Loucy (cell line): ENCODE measurements at regions not wholly inside any gene's neighbourhood (a gene's known extent, or its start where the extent isn't known, plus 50 kb on each side); places are given as distances from the start of the nearest gene placed in this dataset.

ENCODE experiments used
- H2AFZ ChIP-seq: fragments of 200-600 bp; sonication (generic); 2 replicates; pipeline ENCODE4 v1.6.0; 2016; ENCODE audit warnings: antibody characterized with exemption, mild to moderate bottlenecking, low read length, moderate library complexity
- H3F3A ChIP-seq: fragments of 200-600 bp; 2 replicates; pipeline ENCODE4 v1.6.0; 2016; ENCODE audit warnings: antibody characterized with exemption, low read depth, mild to moderate bottlenecking
- H3K27me3 ChIP-seq: fragments of 200-600 bp; sonication (generic); 2 replicates; pipeline ENCODE4 v1.6.1; 2014; ENCODE audit warnings: low read length, mild to moderate bottlenecking; ENCODE audit not compliant: insufficient read depth, poor library complexity, severe bottlenecking
- H3K36me3 ChIP-seq: fragments of 200-600 bp; sonication (generic); 2 replicates; pipeline ENCODE4 v1.6.1; 2016; ENCODE audit warnings: low read length; ENCODE audit not compliant: insufficient read depth
- H3K4me1 ChIP-seq: fragments of 200-600 bp; sonication (generic); 2 replicates; pipeline ENCODE4 v1.5.1; 2014; ENCODE audit warnings: low read length, mild to moderate bottlenecking; ENCODE audit not compliant: insufficient read depth, poor library complexity, severe bottlenecking
- H3K4me2 ChIP-seq: fragments of 200-600 bp; sonication (generic); 2 replicates; pipeline ENCODE4 v1.6.0; 2014; ENCODE audit warnings: antibody characterized with exemption, low read length, low read depth, mild to moderate bottlenecking; ENCODE audit not compliant: poor library complexity, severe bottlenecking
- H3K4me3 ChIP-seq: fragments of 200-600 bp; sonication (generic); 2 replicates; pipeline ENCODE4 v1.5.1; 2014; ENCODE audit warnings: low read length, mild to moderate bottlenecking, mixed read lengths; ENCODE audit not compliant: poor library complexity, severe bottlenecking
- H3K79me2 ChIP-seq: fragments of 200-600 bp; sonication (generic); 2 replicates; pipeline ENCODE4 v1.6.1; 2014; ENCODE audit warnings: low read length; ENCODE audit not compliant: insufficient read depth
- H3K9ac ChIP-seq: fragments of 200-600 bp; sonication (generic); 2 replicates; pipeline ENCODE4 v1.6.0; 2014; ENCODE audit warnings: mild to moderate bottlenecking, low read depth, low read length, moderate library complexity; ENCODE audit not compliant: poor library complexity, severe bottlenecking
- H3K9me2 ChIP-seq: fragments of 200-600 bp; sonication (generic); replicated peaks from 2 replicates; pipeline ENCODE4 v1.6.1; 2016; ENCODE audit warnings: low read depth, low read length, mixed read lengths
- H3K9me3 ChIP-seq: fragments of 200-600 bp; sonication (generic); 2 replicates; pipeline ENCODE4 v1.6.1; 2014; ENCODE audit warnings: mild to moderate bottlenecking, antibody characterized with exemption, low read length, low read depth; ENCODE audit not compliant: insufficient read depth
- H4K20me1 ChIP-seq: fragments of 200-600 bp; sonication (generic); 2 replicates; pipeline ENCODE4 v1.6.0; 2014; ENCODE audit warnings: antibody characterized with exemption, low read length, mild to moderate bottlenecking; ENCODE audit not compliant: insufficient read depth, poor library complexity, severe bottlenecking
- CTCF ChIP-seq: fragments of 200-600 bp; sonication (generic); conservative IDR thresholded peaks from 2 replicates; pipeline ENCODE4 v1.5.1; 2014; ENCODE audit warnings: mild to moderate bottlenecking, antibody characterized with exemption, low read length
- EZH2phosphoT487 ChIP-seq: fragments of 200-600 bp; IDR thresholded peaks from 2 replicates; pipeline ENCODE4 v1.6.1; 2018; ENCODE audit warnings: antibody characterized with exemption, mild to moderate bottlenecking, moderate library complexity, borderline replicate concordance

DNA sequence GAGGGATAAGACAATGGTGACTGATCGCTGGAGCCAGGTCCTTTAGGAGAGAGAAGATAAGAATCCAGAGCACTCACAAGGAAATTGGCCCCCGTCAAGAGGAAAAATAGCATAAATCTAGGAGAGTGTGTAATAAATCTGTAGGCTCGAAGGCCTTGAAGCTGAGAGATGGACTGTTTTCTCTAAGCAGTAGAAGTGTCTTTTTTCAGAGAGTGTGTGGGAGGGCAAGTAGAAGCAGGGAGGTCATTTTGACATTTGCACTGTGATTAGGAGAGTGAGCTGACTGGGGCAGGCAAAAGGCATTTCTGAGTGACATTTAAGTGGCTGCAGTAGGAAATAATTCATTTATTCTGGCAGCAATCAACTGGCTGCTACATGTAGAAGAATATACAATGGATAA, 78.0 kb upstream of the DDHD1 start:
- H3K9ac ChIP-seq: no peak overlapping the region
- H2AFZ ChIP-seq: no peak overlapping the region
- H3K4me2 ChIP-seq: no peak overlapping the region
- no peaks in the 10 kb centered on the region for H3K36me3 ChIP-seq
- TF ChIP-seq CTCF: no peak
- H3K9me3 ChIP-seq: no peaks in the 10 kb centered on the region
- H3F3A ChIP-seq: no peaks in the 10 kb centered on the region
- H3K27me3 ChIP-seq: no peaks in the 10 kb centered on the region
- no peaks in the 10 kb centered on the region for H3K79me2 ChIP-seq
- no peaks in the 10 kb centered on the region for H4K20me1 ChIP-seq
- H3K4me3 ChIP-seq: no peak overlapping the region
- H3K4me1 ChIP-seq: no peaks in the 10 kb centered on the region
- H3K9me2 ChIP-seq: no peaks in the 10 kb centered on the region

DNA sequence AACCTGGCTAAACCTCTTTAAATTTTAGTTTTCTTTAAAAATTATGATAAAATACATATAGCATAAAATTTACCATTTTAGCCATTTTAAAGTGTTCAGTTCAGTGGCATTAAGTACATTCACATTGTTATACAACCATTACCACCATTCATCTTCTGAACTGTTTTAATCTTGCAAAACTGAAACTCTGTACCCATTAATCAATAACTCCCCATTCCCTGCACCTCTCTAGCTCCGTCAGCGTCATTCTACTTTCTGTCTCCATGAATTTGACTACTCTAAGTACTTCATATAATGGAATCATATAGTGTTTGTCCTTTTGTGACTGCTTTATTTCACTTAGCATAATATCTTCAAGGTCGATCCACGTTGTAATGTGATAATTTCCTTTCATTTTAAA, 75.8 kb upstream of the DDHD1 start:
- H3K9me2 ChIP-seq: no peaks in the 10 kb centered on the region
- H3F3A ChIP-seq: no peaks in the 10 kb centered on the region
- no peaks in the 10 kb centered on the region for H3K27me3 ChIP-seq
- no peaks in the 10 kb centered on the region for H4K20me1 ChIP-seq
- peaks cover 4% of the 10 kb centered on the region; the same call in 1 of the 2 replicates for H3K9me3 ChIP-seq
- no peak overlapping the region for H2AFZ ChIP-seq
- no peaks in the 10 kb centered on the region for H3K79me2 ChIP-seq
- H3K4me1 ChIP-seq: no peaks in the 10 kb centered on the region
- H3K36me3 ChIP-seq: no peaks in the 10 kb centered on the region
- no peak overlapping the region for H3K4me2 ChIP-seq
- H3K4me3 ChIP-seq: no peak overlapping the region
- H3K9ac ChIP-seq: no peak overlapping the region
- TF ChIP-seq EZH2phosphoT487 (no peak), CTCF (no peak)

GRCh38 chr14:53227154-53227718, 74.1 kb upstream of the DDHD1 start:
- no peak overlapping the region for H3K4me3 ChIP-seq
- H3F3A ChIP-seq: no peaks in the 10 kb centered on the region
- H4K20me1 ChIP-seq: no peaks in the 10 kb centered on the region
- TF ChIP-seq EZH2phosphoT487 (no peak), CTCF (no peak)
- no peaks in the 10 kb centered on the region for H3K9me2 ChIP-seq
- no peaks in the 10 kb centered on the region for H3K4me1 ChIP-seq
- no peaks in the 10 kb centered on the region for H3K79me2 ChIP-seq
- no peak overlapping the region for H3K4me2 ChIP-seq
- no peak overlapping the region for H2AFZ ChIP-seq
- no peaks in the 10 kb centered on the region for H3K27me3 ChIP-seq
- H3K9me3 ChIP-seq: peaks cover 4% of the 10 kb centered on the region; the same call in 1 of the 2 replicates
- no peak overlapping the region for H3K9ac ChIP-seq
- no peaks in the 10 kb centered on the region for H3K36me3 ChIP-seq
